ENCODE measurements at regions not wholly inside any gene's neighbourhood (a gene's known extent, or its start where the extent isn't known, plus 50 kb on each side); places are given as distances from the start of the nearest gene placed in this dataset.

DNA sequence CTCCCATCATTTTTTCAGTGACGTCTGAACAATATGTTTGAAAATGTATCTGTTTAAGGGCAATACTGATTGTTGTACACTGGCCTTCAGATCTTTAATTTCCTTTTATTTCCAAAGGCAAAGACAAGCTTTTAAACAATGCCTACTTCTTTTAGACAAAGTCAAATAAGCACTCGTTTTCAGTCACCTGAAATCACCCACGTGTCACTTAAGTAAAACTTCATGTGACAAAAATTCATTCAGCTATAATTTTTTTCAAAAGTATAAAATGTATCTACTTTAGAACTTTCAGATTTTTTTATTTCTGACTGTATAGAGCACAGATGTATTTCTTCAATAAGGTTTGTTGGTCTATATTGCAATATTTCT is 113.5 kb upstream of the BEND6 start:
- no peak for DNase-seq (ENCODE audit: low read depth)
- TF ChIP-seq, protein P1, sequence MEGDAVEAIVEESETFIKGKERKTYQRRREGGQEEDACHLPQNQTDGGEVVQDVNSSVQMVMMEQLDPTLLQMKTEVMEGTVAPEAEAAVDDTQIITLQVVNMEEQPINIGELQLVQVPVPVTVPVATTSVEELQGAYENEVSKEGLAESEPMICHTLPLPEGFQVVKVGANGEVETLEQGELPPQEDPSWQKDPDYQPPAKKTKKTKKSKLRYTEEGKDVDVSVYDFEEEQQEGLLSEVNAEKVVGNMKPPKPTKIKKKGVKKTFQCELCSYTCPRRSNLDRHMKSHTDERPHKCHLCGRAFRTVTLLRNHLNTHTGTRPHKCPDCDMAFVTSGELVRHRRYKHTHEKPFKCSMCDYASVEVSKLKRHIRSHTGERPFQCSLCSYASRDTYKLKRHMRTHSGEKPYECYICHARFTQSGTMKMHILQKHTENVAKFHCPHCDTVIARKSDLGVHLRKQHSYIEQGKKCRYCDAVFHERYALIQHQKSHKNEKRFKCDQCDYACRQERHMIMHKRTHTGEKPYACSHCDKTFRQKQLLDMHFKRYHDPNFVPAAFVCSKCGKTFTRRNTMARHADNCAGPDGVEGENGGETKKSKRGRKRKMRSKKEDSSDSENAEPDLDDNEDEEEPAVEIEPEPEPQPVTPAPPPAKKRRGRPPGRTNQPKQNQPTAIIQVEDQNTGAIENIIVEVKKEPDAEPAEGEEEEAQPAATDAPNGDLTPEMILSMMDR (IDR thresholded peaks at IDR 0.05; ENCODE audit: low read depth, low read length, missing control alignments): no peak
- peak overlapping the region; percentile 99 for H3K4me3 ChIP-seq (ENCODE audit: low read depth, low read length)

DNA sequence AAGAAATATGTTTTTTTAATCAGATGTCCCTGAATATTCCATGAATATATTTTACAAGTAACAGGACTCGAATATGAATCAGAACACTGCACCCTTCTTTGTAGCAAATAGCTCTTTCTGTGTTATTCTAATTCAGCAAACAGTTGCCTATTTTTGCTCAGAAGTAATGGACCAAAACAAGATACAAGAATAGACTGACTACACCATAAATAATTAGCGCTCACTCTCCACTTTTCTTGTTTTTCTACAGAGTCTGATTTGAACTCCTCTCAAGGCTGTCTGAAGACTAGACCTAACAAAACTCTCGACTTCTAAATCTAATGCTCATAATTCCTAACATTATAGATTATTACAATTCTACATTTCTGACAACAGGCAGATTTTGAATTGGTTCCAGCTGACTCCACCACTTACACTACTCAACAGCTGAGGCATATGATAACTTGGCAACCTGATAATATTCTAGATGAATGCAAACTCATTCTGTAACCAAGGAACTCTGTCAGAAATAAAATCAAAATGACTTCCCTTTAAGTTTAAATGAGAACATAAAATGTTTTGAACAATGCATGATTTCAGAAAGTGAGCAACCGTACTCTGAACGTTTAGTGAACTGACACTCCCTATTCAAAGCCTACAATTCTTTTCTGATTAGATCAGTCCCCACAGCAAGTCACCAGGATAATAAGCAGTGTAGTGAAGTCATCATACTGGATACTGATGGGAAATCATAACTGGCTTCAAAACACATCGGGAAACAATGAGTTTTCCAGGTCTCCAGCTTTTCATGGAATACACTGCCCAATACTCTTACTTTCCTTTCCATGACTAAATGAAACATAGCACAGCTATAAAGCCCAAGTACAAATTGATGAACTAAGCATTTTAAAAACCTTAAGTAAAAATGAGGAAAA is 114.2 kb upstream of the BEND6 start:
- no peak for DNase-seq (ENCODE audit: low read depth)
- TF ChIP-seq, protein P1 (IDR thresholded peaks at IDR 0.05; ENCODE audit: low read depth, low read length, missing control alignments): no peak
- peak overlapping the region; percentile 99 for H3K4me3 ChIP-seq (ENCODE audit: low read depth, low read length)

DNA sequence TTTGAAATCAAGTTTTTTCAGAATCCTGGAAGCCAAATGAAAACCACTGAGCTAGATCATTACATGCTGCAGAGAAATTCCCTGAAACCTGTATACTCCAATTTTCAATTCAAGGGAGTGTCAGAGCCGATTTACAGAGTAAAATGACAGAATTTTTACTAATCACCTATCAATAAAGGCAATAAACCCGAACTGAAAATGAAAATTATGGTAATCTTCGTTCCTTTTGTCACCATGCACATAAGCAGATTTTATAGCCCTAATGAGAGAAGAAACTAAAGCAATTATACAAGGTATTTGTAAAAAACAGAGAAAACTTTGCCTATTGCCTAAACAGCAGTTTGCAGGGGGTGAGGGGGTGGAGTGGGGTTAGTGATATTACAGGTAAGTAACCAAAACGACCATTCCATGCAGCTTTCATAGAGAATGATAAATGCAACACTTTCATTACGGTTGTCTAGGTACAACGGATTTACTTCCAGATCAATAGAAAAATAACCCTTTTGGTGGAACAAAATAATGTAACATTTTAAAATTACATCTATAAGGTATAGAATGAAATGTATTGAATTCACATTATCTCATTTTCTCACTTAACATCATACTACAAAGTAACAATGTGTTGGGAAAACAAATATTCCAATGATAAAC is 115.2 kb upstream of the BEND6 start:
- TF ChIP-seq, protein P1 (IDR thresholded peaks at IDR 0.05; ENCODE audit: low read depth, low read length, missing control alignments): no peak
- peak overlapping the region; percentile 46 for H3K4me3 ChIP-seq (ENCODE audit: low read depth, low read length)
- DNase-seq (ENCODE audit: low read depth): no peak

DNA sequence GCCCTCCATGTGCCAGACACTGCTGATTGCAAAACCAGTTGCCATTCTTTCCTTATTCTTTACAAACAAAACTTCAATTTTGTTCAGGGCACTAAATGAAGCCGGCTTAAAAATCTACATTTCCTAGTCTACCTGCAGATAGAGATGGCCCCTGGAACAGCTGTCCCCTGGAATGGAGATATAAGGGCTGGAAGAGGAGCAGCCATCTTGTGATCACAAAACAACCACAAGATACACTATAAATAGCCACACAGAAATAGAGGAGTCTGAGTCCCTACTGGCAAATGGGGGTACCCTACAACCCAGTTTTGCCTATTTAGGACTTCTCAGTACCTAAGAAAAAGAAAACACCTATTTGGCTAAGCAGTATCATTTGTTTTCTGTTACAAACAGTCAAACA is 115.9 kb upstream of the BEND6 start:
- TF ChIP-seq, protein P1 (IDR thresholded peaks at IDR 0.05; ENCODE audit: low read depth, low read length, missing control alignments): no peak

DNA sequence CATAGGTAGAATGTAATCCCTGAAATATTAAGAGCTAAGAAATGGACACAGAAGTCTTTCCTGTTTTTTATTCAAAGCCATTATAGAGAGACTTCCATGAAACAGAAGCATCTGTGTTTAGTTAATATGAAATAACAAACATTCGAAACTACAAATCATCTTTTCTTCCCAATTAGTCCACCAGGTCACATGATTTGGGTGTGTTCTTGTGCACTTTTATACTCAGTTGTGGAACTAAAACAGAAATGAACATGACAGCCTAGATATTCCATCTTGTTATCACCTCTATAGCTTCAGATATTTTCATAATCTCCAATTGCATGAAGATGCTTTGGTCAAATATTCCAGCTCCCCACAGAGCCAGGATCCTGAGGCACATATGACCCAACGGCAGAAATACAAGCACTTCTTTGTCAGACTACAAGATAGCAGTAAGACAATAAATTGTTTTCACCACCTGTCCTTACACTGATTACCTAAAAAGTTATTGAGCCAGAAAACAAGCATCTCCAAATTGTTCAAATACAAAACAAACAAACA is 116.8 kb upstream of the BEND6 start:
- H3K4me3 ChIP-seq (ENCODE audit: low read depth, low read length): no peak overlapping the region
- DNase-seq (ENCODE audit: low read depth): no peak
- TF ChIP-seq, protein P1 (IDR thresholded peaks at IDR 0.05; ENCODE audit: low read depth, low read length, missing control alignments): no peak

More for the DNA sequence above, 115.9 kb upstream of the BEND6 start:
- no peak overlapping the region; the same call in none of the 2 replicates for H3K4me3 ChIP-seq (ENCODE audit: low read depth, low read length)
- no peak for DNase-seq (ENCODE audit: low read depth)

DNA sequence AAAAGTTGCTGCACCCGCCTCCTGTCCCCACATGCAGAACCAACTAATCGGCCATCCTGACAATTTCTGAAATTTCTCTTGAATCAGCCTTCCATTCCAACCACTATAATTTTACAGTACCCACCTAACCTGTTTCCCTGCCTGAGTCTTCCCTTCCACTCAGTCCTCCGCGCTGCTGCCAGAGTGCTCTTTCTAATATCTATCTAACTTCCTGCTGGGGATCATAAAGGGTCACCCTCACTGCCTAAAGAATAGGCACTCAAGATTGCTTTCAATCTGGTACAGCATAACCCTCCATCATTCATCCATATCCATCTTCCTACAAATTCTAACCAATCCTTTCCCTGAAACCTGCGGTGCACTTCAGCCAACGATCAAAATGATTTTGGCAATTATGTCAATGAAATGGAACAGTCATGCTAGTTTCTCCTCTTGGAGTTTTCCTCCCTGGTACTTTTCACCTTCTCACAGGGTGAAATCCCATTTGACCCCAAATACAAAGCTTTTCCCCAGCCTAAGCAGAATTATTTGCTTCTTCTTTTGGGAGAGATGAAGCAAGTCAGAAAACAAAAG is 117.5 kb upstream of the BEND6 start:
- no peak for DNase-seq (ENCODE audit: low read depth)
- H3K4me3 ChIP-seq (ENCODE audit: low read depth, low read length): no peak overlapping the region
- TF ChIP-seq, protein P1 (IDR thresholded peaks at IDR 0.05; ENCODE audit: low read depth, low read length, missing control alignments): no peak

All from GM12864 (cell line).